Stimulated activated CD8-positive, alpha-beta memory T cell treated with anti-CD3 and anti-CD28 coated beads, Interleukin-15, amount 100 ng/mL, for 48 hours (primary cell): ENCODE measurements at regions not wholly inside any gene's neighbourhood (a gene's known extent, or its start where the extent isn't known, plus 50 kb on each side); places are given as distances from the start of the nearest gene placed in this dataset.

Experiments used
- DNase-seq, 2 donors: peaks; one replicate each; pipeline ENCODE4 v3.0.0-alpha.2; 2020; ENCODE audit warnings: low read depth in 2 of 2

GRCh38 chr1:209395169-209395568, 188.3 kb upstream of the CAMK1G start:
- DNase-seq: no peak

- no peak for DNase-seq
Observed at GRCh38 chr1:209397371-209397770, 186.1 kb upstream of the CAMK1G start.

GRCh38 chr1:209397910-209398309, 185.6 kb upstream of the CAMK1G start:
- no peak for DNase-seq

DNA sequence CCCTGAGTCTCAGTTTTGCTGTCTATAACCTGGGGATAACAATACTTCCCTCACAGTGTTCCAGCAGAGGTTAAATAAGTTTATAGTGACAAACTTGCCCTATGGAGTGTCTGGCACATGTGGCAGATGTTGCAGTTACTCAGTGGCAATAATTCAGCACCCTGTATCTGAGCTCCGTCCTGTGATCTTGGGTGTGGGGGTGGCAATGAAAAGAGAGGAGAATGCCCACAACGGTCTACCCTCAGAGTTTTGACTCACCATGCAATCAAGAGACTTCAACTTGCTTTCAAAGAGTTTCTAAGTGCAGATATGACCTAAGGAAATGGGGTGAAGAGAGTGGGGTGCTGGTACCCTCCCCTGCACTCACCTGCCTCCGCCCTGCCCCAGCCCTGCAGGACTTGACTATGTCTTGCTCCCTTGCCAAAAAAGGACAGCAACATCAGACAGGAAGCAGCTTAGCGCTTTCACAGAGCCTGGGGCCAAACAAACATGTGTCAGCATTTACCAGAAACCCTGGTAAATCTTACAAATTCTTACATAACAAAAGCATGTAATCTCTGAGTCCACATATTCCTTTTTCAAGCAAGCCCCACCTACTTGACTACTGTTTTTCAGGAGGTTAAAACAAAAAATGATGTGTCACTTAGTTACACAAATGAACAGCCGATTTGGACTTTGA, 185.1 kb upstream of the CAMK1G start:
- DNase-seq: no peak

DNA sequence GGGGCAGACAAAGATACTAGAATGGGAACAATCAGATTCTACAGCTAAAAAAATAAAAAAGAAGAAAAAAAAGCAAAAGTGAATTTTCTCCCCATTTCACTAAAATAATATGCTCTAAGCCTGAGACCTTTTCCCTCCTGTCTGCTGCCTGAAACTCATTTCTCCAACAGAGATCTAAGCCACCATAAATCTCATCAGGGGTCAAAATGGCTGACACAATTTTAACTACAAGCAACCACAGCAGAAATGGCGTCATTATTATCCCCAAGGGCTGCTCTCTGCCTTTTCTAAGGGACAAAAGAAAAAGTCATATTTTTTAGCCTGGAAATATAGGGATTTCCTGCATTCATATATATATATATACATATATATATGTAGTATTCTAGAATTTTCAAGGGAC, 183.7 kb upstream of the CAMK1G start:
- DNase-seq: no peak

GRCh38 chr1:209400351-209401220, 182.9 kb upstream of the CAMK1G start:
- no peak for DNase-seq

DNA sequence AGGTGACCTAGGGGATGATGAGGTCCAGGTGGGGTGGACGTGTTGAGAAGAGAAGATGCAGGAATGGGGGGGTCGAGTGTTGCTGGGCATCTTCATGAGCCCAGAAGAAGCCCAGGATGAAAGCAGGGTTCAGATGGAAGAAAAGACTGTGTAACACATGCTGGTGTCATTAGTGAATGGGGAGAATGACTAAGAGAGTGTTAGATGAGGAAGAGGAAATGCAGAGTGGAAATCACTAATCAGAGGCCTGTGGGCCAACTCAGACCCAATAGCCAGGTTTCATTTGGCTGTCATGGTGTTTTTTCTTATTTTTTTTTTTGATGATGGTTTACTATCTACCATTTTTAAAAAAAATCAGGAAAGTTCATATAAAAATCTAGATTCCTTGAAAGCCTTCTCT, 180.8 kb upstream of the CAMK1G start:
- DNase-seq: no peak

DNA sequence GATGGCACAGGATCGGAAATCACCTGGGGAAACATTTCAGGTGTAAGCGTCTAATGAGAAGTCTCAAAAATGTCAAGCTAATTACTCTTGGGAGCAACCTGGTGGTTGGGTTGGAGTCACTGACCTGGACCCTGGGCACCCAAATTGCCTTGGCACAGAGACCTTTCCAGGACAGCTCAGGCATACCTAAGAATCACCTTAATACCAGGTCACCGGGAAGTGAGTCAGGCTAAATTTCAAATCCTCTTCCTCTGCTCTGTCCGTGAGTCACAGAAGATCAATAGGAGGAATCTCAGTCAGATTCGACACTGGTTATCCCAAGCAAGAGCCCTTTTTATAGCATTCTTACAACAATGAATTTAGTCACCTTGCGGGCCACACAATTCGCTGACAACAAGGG, 179.6 kb upstream of the CAMK1G start:
- DNase-seq: no peak

DNA sequence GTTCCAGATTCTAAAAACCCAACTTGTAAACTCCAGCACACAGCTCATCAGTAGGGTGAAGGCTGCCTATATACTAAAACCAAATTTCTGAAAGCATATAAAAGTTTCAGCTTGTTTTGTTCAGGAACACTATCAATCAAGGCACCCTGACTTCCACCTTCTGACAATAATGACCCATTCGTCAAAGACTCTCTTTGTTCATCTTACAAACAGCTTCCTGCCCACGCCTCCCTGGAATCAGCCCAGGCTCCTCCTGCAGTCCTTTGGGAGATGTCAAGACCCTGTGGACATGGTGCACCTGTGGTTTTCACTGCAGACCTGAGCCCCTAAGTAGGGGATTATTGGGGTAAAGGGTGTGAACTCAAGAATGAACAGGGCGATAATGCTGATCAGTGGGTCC, 178.9 kb upstream of the CAMK1G start:
- no peak for DNase-seq

GRCh38 chr1:209405183-209405814, 178.2 kb upstream of the CAMK1G start:
- no peak for DNase-seq

DNA sequence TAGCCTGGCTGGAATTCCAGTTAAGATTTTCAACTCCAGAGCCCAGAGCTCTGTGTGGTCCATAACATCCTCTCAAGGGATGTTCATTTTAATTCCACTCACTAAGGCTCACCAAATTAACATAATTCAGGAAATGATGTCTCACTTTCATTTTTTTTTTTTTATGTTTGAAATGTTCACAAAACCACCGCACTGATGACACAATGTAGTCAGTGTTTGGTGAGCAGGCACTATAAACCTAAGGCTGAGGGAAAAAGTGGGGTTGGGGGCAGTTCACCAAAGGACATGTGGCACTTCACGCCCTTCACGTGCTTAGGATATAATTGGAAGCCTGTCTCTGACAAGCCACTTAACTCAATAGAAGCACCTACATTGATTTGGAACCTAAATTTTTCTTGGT, 177.3 kb upstream of the CAMK1G start:
- DNase-seq: no peak

DNA sequence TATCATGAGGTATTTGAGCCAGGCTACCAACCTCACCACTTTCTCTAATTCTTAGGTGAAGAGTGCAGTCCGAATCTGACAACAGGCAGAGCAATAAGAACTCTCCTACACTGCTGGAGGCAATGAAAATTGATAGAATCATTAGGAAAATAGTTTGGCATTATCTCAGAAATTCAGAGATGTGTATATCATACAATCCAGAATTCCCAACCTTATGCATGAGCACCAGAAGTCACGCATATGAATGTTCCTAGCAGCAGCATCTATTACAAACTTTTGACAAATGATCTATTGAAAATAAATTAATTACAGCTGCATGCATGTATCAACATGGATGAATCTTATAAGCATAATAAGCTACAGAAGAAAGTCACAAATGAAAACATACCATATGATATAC, 176.9 kb upstream of the CAMK1G start:
- DNase-seq: no peak

GRCh38 chr1:209409780-209410179, 173.7 kb upstream of the CAMK1G start:
- no peak for DNase-seq

DNA sequence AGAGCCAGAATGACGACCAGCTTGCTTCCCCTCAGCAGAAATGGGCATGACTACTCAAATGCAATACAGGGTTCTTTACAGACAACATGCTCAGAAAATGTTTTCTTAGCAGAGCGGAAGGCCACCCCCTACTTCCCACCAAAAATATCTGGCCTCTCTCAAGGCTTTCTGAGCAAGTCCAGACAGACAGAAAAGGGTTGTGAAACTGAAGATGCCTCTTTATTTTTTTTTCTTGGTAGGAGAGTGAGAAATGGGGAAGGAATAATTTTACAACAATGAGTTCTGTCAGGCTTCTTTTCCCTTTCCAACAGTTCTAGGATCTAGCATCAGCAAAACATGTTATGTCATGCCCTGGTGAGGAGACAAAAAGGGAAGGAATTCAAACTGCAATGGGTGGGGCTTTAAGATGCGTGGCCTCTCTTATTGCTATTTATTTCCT, 172.0 kb upstream of the CAMK1G start:
- DNase-seq: no peak

DNA sequence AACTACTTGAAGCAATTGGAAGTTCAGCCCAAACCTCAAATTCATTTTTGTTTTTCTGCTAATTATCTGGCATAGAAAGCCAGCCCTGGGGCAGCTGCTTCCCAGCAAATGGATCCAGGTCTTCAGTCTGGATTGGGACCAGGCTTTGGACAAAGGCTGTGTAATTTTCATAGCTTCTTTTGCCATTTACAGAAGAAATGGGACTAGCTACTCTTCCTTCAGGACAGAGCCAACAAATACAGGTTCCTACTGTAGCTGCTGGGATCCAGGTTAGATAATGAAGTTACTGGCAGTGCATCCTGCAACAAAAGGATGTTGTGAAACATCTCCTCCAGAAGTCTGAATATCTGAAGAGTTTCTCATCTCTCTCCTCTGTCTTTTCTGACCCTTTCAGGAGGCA, 171.5 kb upstream of the CAMK1G start:
- no peak for DNase-seq

GRCh38 chr1:209412566-209412965, 170.9 kb upstream of the CAMK1G start:
- no peak for DNase-seq

- DNase-seq: no peak
Observed at GRCh38 chr1:209413062-209413461, 170.5 kb upstream of the CAMK1G start.

GRCh38 chr1:209414803-209415329, 168.6 kb upstream of the CAMK1G start:
- no peak for DNase-seq

DNA sequence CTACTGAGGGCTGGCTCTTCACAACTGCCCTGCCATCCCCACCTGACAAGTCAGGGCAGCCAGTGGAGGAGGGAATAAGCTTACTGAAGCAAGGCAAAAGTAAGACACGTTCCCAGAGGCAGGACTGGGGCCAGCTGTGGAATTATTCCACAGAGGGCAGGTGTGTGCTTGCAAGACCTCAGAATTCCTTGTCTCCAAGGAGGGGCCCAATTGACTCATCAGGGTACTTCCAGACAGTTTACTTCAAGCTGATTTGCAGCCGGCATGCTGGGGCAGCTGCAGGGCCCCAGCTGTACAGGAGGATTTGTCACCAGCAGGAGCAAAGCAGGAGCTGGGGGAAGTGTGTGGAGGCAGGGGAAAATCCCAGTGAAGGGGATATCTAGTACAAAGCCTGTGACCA, 167.5 kb upstream of the CAMK1G start:
- no peak for DNase-seq

DNA sequence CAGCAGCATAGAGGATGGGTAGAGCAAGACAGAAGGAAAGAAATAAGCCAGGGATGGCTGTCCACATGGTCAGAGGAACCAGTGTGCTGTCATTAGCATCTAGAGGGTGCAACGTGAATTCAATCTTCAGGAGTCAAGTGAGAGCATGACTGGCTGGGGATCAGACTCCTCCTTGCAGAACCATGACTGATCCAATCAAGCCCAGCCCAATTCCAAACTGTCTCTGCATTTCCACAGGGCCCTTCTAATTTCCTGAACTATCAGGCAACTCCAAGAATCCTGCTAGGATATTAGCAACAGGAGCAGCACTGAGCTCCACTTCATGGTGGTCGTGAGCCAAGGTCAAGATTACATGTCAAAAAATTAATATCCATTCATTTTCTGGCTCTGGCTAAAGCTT, 166.8 kb upstream of the CAMK1G start:
- no peak for DNase-seq

DNA sequence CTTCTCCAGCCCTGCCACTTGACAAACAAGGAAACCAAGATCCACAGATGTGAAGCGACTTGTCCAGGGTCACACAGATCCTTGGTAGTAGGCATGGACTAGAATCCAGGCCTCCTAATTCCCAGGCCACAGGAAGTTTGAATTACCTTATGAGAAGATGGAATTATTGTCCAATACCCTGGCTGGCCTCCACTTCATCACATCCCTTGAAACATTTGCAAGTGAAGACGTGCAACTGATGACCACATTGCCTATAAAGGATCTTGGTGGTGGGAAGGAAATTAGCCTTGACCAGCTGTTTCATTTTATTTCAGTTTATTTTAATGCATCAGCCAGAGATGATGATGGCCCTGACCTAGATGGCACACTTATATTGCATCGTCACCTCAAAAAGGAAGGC, 165.8 kb upstream of the CAMK1G start:
- DNase-seq: no peak

- no peak for DNase-seq
Observed at GRCh38 chr1:209420276-209420675, 163.2 kb upstream of the CAMK1G start.

DNA sequence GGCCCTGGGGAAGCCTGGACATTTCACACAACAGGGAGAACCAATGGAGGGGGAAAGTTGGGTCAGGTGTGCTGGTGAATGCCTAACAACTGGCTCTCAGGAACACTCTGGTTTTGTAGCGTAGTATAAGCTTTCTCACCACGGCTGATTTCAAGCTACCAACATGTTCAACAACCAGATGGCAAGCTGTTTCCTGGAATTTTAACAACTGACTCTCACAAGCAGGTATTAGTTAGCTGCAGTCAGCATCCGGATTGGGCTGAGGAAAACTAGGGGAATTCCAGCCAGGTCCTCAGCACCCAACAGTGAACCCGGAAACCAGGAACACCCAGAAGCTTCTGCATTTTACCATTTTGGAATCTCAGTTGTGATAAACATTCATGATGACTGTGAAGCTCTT, 162.3 kb upstream of the CAMK1G start:
- DNase-seq: no peak
